ENCODE measurements at regions not wholly inside any gene's neighbourhood (a gene's known extent, or its start where the extent isn't known, plus 50 kb on each side); places are given as distances from the start of the nearest gene placed in this dataset.

DNA sequence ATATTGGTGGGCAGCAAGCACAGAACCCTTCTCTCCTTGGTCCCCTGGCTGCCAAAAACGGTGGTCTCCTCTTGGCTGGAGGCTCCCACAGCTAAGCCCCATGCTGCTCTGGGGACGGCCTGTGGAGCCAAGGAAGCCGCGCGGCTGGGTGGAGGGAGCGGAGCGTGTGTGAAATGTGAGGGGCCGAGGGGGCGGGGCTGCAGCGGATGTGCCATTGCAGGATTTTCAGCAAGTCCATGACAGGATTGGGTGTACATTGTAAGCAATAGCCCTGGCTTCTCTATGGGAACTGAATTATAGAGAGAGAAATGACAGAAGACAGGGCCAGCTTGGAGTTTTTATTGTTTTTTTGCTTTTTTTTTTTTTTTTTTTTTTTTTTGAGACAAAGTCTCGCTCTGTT lies 336.5 kb downstream of the DIRAS2 start:
- no peak overlapping the region for H3K27ac Mint-ChIP-seq (ENCODE audit: unreplicated experiment)
- H3K36me3 Mint-ChIP-seq (ENCODE audit: unreplicated experiment): no peaks in the 10 kb centered on the region
- DNase-seq (ENCODE audit: extremely low spot score, unreplicated experiment): no peak
- no peaks in the 10 kb centered on the region for H3K9me3 Mint-ChIP-seq (ENCODE audit: unreplicated experiment)
- H3K4me3 Mint-ChIP-seq (ENCODE audit: unreplicated experiment): no peak overlapping the region
- TF ChIP-seq, protein P1, sequence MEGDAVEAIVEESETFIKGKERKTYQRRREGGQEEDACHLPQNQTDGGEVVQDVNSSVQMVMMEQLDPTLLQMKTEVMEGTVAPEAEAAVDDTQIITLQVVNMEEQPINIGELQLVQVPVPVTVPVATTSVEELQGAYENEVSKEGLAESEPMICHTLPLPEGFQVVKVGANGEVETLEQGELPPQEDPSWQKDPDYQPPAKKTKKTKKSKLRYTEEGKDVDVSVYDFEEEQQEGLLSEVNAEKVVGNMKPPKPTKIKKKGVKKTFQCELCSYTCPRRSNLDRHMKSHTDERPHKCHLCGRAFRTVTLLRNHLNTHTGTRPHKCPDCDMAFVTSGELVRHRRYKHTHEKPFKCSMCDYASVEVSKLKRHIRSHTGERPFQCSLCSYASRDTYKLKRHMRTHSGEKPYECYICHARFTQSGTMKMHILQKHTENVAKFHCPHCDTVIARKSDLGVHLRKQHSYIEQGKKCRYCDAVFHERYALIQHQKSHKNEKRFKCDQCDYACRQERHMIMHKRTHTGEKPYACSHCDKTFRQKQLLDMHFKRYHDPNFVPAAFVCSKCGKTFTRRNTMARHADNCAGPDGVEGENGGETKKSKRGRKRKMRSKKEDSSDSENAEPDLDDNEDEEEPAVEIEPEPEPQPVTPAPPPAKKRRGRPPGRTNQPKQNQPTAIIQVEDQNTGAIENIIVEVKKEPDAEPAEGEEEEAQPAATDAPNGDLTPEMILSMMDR (IDR thresholded peaks at IDR 0.05): no peak
- peaks cover 21% of the 10 kb centered on the region for H3K4me1 Mint-ChIP-seq (ENCODE audit: unreplicated experiment)
- no peaks in the 10 kb centered on the region for H3K27me3 Mint-ChIP-seq (ENCODE audit: unreplicated experiment)

DNA sequence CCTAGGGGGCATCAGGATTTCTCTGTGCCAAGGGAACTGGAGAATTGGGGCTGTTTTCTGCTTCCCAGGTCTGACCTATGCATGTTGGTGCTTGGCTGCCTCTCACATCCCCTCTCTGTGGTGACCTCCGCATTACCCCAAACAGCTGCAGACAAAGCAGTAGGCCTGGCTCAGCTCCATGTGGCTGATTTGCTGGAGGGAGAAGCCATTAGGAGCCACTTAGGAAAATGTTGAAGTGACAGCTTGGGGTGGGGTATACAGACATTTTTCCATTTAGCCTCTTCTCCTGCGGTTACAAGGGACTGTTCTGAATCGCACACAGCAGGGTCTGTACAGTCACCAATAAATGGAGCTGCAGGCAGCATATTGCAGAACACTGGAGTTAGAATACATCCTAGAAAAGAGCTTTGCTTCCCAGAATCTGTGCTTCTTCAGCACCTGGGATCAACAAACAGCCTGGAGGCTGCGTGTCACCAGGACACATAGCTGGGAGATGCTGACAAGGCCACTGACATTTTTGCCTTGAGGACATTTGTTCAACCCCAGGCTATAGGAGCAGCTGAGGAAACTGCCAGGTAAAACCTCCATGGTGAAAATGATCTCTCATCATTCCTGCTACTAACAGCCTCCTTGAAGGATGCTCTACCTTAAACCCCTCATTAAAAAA lies 335.3 kb downstream of the DIRAS2 start:
- TF ChIP-seq, protein P1 (IDR thresholded peaks at IDR 0.05): no peak
- no peak for DNase-seq (ENCODE audit: extremely low spot score, unreplicated experiment)
- no peak overlapping the region for H3K27ac Mint-ChIP-seq (ENCODE audit: unreplicated experiment)
- no peaks in the 10 kb centered on the region for H3K36me3 Mint-ChIP-seq (ENCODE audit: unreplicated experiment)
- H3K4me1 Mint-ChIP-seq (ENCODE audit: unreplicated experiment): peaks cover 10% of the 10 kb centered on the region
- H3K27me3 Mint-ChIP-seq (ENCODE audit: unreplicated experiment): no peaks in the 10 kb centered on the region
- H3K4me3 Mint-ChIP-seq (ENCODE audit: unreplicated experiment): no peak overlapping the region
- no peaks in the 10 kb centered on the region for H3K9me3 Mint-ChIP-seq (ENCODE audit: unreplicated experiment)

DNA sequence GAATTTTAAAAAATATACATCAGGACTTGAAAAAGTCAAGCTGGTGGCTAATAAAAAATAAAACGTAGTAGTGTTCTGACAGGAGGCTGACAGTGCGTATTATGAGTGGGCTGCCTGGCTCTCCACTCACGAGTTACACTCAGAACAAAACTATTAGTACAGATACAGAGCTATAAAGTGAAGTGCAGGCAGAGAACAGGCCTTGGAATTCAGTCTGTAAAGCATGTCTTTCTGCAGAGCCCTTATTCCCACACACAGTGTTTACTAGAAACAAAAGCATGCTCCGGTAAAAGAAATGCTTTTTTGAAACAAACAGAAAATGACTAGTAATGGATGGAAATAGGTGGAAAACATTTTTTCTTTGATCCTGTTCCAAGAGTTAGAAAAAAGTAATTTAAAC lies 334.7 kb downstream of the DIRAS2 start:
- H3K36me3 Mint-ChIP-seq (ENCODE audit: unreplicated experiment): no peaks in the 10 kb centered on the region
- H3K4me1 Mint-ChIP-seq (ENCODE audit: unreplicated experiment): peaks cover 10% of the 10 kb centered on the region
- DNase-seq (ENCODE audit: extremely low spot score, unreplicated experiment): no peak
- TF ChIP-seq, protein P1 (IDR thresholded peaks at IDR 0.05): no peak
- no peaks in the 10 kb centered on the region for H3K27me3 Mint-ChIP-seq (ENCODE audit: unreplicated experiment)
- H3K4me3 Mint-ChIP-seq (ENCODE audit: unreplicated experiment): no peak overlapping the region
- no peak overlapping the region for H3K27ac Mint-ChIP-seq (ENCODE audit: unreplicated experiment)
- no peaks in the 10 kb centered on the region for H3K9me3 Mint-ChIP-seq (ENCODE audit: unreplicated experiment)

DNA sequence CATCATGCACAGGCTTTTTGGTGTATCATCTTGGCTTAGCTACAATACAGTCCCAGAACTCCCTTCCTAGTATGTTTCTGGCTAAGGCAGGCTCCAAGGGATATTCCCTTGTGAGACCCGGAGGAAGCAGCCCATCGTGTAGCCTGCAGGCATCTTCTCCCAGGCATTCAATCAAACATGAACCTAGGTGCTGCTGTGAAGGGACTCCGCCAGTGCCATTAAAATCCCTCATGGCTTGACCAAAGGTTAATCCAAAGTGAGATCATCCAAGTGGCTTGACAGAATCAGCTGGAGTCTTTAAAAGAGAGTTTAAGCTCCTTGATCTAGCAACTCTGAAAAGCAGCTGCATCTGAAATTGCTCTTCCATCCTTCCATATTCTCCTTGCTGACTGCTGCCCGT lies 333.9 kb downstream of the DIRAS2 start:
- Mint-ChIP-seq H3K27ac (ENCODE audit: unreplicated experiment) (no peak overlapping the region), H3K27me3 (ENCODE audit: unreplicated experiment) (peaks cover 3% of the 10 kb centered on the region), H3K4me1 (ENCODE audit: unreplicated experiment) (peaks cover 10% of the 10 kb centered on the region), H3K9me3 (ENCODE audit: unreplicated experiment) (no peaks in the 10 kb centered on the region), H3K4me3 (ENCODE audit: unreplicated experiment) (no peak overlapping the region), H3K36me3 (ENCODE audit: unreplicated experiment) (no peaks in the 10 kb centered on the region)
- no peak for DNase-seq (ENCODE audit: extremely low spot score, unreplicated experiment)
- TF ChIP-seq, protein P1 (IDR thresholded peaks at IDR 0.05): no peak

DNA sequence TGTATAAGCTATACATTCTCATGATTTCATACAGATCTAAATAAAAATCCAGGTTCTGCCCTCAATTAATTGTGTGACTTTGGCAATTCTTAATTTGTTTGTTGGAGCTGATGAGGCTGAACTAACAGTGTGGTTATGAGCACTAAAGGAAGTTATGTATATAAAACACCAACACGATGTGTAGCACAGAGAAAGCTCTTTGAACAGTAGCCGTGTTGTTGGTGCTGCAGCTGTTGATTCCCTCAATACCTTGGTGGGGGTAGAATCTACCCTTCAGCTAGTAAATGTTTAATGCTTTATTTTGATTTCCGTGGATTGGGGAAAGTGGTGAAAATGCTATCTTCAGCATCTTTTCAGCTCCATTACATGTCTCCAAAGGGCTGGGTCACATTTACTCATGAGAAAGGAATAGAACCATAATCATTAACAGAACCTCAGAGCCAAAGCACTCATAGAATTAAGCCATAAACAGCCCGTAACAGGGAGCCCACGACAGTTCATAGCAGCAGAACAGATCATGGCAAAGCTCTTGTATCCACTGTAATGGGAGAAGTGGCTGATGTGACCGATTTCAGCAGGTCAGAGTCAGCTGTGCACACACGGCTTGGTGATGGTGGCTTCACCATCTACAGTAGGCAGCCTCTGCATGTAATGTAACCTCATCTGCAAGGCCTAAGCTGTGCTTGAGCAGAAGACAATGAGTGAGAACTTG lies 332.7 kb downstream of the DIRAS2 start:
- Mint-ChIP-seq H3K4me3 (ENCODE audit: unreplicated experiment) (no peak overlapping the region), H3K9me3 (ENCODE audit: unreplicated experiment) (no peaks in the 10 kb centered on the region), H3K27me3 (ENCODE audit: unreplicated experiment) (peaks cover 3% of the 10 kb centered on the region), H3K27ac (ENCODE audit: unreplicated experiment) (peak overlapping the region; percentile 37), H3K36me3 (ENCODE audit: unreplicated experiment) (no peaks in the 10 kb centered on the region), H3K4me1 (ENCODE audit: unreplicated experiment) (peaks cover 10% of the 10 kb centered on the region)
- no peak for DNase-seq (ENCODE audit: extremely low spot score, unreplicated experiment)
- TF ChIP-seq, protein P1 (IDR thresholded peaks at IDR 0.05): no peak
